Left cardiac atrium (tissue), 4 donors: ENCODE measurements at regions not wholly inside any gene's neighbourhood (a gene's known extent, or its start where the extent isn't known, plus 50 kb on each side); places are given as distances from the start of the nearest gene placed in this dataset.

Source experiments
- ATAC-seq, 2 donors: fragments of 200-7000 bp; cut with Tn5 transposase; one replicate each; pipeline ENCODE4 v1.9.1; 2020; ENCODE audit warnings: mild to moderate bottlenecking in 2 of 2, moderate library complexity in 2 of 2
- DNase-seq: peaks from one replicate; pipeline ENCODE4 v3.0.0-alpha.2; 2020
- intact Hi-C, 2 donors: fragments of 100-400 bp; cut with DNase I; formaldehyde crosslinking; loops; one replicate each; pipeline versions ENCODE4 v1.14.1 to v1.15.1; 2022 to 2023
- donor health status: DM: no; HTN: yes; CAD: no.
- donor health status: DM: no; HTN: yes; CAD: no; lungs with severe emphysema.
- donor health status: DM: yes; HTN: yes; CAD: no.
- donor health status: Dilated cardiomyopathy.

GRCh38 chr6:8155259-8156012, 53.1 kb upstream of the EEF1E1 start:
- DNase-seq (no peak), ATAC-seq (no peak)
- intact Hi-C loops: no loop called here
